Brain pericyte (primary cell): ENCODE measurements at regions not wholly inside any gene's neighbourhood (a gene's known extent, or its start where the extent isn't known, plus 50 kb on each side); places are given as distances from the start of the nearest gene placed in this dataset.
"Not testable (repeated sequence)": the region's sequence is repeated elsewhere in the genome, so short reads cannot be mapped to it uniquely, and the experiment has no call there.

Source experiments
- DNase-seq: peaks from one replicate; pipeline ENCODE4 v3.0.0-alpha.2; 2012; ENCODE audit warnings: low read depth, low spot score

DNA sequence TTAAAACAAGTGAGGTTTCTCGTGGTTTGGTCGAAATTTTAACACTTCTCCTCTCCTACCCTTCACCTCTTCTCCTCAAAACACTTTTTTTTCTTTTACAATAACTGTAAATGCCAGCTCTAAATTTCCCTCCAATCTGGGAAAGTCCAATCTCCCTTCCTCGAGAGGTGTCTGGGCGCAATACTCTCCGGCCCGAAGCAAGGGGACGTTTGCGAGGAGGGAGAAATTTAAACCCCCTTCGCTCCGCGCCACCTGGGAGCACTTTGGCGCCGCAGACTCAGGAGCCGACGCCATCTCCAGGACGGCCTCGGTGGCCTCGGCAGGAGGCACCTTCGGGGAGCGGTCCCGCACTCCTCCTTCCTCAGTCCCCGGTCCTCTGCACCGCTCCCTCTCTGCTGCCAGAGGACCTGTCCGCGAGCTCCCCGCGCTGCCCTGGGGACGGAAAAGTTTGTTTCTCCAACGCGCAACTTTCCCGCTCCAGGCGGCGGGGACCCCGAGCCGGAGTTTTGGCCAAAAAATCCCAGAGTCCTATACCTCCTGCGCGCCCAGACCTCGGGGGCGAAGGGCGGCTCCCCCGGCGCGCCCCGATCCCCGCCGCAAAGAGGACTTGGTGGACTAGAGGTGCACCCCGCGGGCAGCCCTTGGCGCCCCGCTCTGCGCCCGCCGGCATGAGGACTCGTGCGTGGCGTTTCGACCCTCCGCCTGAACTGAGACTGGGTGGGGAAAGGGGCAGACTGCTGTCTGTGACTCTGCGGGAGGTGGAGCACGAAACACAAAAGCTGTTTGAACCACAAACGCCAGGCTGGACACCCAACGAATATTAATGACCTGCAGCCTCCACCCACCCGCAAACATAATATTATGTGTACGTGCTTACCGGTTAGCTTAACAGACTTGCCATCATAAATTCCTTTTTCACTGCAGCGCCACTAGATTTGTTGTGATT is 95.2 kb upstream of the HMGA2 start:
- DNase-seq = no peak

DNA sequence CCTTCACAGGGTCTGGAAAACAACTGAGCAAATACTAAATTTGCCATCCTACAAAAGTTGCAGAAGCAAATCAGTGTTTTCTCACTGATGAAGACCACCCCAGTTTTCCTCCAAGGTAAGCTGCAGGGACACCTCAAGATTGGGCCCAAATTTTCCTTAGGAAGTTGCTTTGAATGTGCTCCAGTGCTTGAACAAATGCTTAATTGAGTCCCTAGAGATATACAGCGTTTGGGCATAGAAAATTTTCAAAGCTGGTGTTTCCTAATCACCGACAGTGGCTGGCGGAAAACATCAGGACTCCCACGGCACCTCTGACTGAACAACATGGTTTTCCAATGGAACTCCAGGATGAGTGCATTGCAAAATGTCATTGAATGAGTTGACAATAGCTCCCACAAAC is 92.5 kb upstream of the HMGA2 start:
- no peak for DNase-seq

DNA sequence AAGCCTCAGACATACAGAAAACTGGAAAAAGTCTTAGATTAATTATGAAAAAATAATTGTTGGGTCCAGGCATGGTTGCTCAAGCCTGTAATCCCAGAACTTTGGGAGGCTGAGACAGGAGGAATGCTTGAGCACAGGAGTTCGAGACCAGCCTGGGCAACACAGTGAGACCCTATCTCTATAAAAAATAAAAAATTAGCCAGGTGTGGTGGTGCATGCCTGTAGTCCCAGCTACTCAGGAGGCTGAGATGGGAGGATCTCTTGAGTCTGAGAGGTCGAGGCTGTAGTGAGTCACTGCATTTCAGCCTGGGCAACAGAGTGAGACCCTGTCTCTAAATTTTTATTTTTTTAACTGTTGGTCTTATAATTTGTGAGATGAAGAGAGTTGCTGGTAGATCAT is 90.6 kb upstream of the HMGA2 start:
- DNase-seq = not testable (repeated sequence)

DNA sequence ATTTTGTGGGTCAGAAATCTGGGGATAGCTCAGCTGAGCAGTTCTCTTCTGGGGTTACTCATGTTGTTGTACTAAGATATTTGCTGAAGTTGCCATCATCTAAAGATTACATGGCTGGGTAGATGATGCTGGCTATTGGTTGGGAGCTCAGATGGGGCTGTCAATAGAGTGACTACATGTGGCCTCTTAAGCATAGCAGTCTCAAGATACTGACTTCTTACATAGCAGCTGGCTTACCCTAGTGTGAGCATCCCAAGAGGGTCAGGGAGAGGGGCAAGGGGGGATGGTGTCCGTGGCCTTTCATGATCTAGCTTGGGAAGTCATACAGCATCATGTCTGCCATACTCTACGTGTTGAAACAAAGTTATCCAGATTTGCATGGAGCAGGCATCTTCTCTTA is 90.1 kb upstream of the HMGA2 start:
- DNase-seq = no peak

DNA sequence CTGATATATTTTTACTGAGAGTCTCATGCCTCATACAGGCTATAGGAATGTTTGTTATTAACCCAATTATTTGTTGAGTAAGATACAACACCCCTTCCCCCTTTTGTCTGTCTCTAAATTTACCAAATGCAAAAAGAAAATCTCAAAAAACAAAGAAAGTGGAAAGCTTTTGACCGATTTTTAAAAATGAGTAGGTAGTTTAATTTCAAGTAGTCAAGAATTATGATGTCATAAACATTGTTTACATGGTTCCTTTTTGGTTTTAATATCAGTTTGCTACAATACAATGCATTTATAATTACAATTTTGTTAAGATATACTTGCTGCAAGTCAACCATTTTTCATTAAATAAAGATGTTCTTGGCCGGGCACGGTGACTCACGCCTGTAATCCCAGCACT is 84.7 kb upstream of the HMGA2 start:
- DNase-seq = no peak

DNA sequence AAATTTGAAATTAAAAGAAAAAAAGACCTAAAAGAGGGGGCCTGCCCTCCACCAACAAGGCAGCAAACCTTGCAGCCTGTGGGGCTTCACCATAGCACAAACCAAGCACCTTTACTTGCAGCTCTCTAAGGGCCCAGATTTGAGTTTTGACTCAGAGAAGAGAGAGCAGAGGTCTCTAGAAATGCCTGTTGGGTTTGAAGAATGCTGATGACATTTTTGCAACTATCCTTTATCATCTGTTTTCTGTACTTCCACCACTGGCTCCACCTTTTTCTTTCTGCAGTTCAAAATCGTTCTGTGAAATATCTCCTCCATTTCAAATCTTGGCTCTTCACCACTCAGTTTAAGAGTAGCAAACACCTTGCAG is 83.8 kb upstream of the HMGA2 start:
- DNase-seq = no peak

DNA sequence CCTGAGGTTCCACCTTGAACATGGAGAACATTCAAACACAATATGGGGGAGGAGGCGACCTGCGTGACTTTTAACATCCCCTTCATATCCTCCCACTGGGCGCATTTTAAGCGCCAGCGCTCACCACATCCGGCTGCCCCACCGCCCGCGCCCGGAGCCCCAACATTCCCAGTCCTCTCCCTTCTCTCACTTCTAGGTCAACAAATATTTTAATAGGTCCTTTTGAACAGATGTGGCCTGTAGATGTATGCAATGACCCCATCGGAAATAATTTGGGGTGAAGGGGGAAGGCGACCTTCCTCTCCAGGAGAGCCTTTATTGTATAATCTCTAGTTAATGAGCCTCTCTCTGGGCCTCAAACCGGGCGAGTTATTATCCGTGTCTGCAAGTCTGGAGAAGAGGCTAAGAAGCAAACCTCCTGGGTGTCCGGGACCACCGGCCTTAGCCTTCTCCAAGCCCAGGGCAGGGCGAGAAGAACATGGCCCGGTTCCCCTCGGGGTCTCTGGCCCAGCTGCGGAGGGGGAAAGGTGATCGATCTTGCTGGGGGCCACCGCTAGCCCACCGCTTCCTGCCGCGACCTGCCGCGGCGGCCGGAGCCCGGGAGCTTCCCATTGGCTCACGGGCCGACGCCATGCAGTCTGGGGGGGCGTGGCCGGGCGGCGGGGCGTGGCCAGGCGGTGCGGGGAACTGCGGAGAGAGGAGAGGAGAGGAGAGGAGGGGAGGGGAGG is 83.2 kb upstream of the HMGA2 start:
- DNase-seq = peak; percentile 58

DNA sequence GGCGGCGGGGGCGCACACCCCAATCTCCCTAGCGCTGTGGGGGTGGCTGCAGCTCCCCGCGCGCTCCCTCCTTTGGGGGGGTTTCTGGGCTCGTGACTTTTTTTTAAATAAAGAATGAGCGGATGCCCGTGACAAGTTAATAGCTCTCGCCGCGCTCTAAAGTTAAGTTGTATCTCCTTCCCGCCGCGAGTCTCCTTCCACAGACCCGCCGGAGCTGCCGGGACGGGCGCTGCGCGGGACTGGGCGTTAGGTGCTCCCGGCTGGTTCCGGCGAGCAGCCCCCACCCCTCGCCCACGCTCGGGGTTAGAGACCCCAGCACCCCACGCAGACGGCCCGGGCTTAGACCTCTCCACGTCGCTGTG is 82.6 kb upstream of the HMGA2 start:
- no peak for DNase-seq

DNA sequence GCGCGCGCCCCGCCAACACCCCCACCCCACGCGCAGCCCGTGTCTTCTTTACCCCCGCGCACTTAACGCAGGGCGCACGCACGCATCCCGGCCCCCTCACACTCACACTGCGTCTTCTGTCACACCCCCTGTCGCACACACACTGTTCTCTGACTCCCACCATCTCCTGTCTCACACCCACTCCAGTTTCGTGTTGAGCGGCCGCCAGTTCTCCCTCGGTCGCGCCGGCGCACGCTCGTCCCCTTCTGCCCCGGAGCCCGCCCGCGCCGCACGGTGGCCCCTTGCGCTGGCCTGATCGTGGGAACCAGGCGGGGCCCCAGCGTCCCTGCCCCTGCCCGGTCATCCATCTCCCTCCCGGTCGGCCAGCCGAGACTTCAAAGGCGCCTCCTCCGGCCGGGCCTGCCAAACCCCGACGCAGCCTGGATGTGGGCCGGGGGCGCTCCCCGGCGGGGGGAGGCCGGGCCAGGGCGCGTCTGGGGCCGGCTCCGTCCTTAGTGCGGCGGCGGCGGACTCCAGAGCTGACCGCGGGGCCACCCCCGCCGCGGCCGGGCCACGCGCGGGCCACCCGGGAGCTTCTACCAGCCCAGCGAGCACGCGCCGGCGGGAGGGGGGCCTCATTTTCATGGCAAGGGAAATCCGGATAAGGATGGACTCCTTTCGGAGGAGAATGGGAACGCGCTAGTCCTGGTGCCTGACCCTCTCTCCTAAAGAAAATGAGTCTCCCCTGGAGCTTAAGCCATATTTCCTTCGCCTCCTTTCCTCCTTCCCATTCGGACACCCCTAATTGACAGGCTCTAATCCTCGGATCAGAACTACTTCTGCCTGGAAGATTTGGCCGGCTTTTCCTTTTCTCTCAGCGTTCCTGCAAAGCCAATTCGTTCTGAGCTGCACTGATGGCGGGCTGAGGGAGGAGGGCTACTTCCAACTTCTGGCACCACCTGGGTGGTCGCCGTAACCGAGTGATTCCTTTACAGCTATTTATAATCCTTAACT is 82.0 kb upstream of the HMGA2 start:
- no peak for DNase-seq

DNA sequence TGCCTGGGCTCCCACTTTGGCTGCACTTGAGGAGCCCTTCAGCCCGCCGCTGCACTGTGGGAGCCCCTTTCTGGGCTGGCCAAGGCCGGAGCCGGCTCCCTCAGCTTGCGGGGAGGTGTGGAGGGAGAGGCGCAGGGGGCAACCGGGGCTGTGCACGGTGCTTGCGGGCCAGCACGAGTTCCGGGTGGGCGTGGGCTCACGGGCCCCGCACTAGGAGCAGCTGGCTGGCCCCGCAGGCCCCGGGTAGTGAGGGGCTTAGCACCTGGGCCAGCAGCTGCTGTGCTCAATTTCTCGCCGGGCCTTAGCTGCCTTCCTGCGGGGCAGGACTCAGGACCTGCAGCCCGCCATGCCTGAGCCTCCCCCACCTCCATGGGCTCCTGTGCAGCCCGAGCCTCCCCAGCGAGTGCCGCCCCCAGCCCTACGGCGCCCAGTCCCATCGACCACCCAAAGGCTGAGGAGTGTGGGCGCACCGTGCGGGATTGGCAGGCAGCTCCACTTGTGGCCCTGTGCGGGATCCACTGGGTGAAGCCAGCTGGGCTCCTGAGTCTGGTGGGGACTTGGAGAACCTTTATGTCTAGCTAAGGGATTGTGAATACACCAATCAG is 79.9 kb upstream of the HMGA2 start:
- not testable (repeated sequence) for DNase-seq

DNA sequence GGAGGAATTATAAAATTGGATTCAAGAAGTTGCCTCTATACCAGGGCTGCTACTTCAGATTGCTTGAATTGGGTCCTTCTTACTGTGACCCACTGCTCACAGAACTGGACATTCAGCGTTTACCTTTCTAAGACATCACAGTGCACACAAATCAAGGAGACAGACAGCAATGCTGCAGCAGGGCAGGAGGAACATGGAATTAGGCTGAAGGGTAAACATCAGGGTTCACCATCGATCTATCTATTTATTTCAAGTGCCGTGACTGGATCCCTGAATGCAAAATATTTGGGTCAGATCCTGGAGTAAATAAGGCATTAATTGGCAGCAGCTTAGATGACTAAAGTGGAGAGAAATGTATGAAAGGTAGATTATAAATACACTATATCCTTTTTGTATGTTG is 76.9 kb upstream of the HMGA2 start:
- no peak for DNase-seq

DNA sequence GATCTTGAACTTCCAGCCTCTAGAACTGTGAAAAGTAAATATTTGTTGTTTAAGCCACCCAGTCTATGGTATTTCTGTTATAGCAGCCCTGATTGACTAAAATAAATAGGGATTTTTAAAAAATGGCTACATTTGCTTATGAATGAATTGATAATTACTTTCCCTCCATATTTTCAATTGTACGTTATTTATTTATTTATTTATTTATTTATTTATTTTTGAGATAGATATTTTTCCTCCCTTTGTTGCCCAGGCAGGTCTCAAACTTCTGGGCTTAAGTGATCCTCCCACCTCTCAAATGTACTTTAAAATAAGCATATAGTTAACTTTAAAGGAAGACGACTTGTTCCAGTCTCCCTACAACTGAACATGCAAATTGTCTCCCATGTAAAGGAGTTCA is 76.0 kb upstream of the HMGA2 start:
- no peak for DNase-seq

DNA sequence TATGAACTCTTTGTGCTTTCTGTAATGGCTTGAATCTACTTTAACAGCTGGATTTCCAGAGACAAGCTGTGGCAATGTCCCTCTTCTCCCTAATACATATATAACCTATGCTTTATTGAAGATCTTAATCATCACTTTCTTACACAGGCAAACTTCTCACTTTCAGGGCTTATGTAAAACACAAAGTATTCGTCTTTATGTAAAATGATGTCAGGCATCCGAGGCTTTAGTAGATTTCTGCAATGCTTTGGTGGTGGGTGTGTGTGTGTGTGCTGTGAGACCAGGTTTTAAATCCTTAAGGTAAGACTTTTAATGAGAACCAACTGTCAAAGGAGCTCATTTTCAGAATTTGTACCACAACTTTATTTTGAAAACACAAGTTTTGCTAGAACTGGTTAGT is 70.0 kb upstream of the HMGA2 start:
- no peak for DNase-seq

DNA sequence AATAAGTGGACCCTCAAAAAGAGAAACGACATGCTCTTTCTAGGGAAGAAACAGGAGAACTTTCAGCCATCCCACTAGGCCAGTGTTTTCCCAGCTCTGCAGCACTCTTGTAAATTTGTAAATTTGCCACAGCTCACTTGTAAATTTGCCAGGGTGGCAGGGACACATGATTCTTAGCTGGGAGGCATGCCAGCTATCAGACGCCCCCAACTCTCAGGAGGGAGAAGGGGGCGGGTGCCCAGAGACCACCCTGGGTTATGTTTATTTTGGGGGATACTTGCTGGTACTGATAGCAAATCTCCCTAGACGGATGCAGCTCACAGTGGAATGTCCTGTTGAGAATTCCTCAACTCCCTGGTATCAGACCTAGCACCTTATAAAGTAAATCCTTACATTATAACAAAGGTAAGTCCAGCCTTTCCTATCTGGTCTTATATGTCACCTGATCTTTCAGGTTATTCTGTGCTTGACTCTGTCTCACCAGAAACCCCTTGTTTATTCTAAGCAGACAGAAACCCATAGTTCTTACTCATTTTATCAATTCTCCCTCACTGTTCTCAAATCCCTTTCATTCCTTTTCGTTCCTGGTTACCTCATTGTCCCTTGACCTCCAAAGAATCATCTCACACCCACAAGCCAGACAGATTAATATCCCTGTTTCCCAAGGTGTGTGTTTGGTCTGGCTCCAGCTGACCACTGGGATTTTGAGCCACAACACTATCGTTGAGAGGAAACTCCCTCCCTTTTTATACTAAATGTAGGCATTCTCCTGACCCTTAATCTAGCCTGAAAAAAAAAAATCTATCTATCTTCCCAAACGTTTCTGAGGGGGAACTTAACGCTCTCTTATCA is 69.3 kb upstream of the HMGA2 start:
- no peak for DNase-seq

DNA sequence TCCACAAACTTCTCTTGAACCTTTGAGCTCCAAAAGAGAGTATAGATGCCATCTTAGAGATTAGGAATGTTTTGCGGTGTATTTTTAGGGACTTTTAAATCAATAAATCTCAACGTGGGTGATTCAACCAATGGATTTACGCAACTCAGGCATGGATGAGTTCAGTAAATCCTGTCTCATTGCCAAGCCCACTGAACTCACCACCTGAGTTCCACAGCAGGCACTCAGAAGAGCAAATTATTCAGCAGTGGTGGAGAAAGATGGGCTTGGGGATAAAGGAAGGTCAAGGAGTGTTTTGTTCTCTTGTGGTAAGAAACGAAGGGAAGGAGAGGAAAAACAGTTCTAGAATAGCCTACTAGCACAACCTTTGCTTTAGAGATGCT is 68.7 kb upstream of the HMGA2 start:
- no peak for DNase-seq

DNA sequence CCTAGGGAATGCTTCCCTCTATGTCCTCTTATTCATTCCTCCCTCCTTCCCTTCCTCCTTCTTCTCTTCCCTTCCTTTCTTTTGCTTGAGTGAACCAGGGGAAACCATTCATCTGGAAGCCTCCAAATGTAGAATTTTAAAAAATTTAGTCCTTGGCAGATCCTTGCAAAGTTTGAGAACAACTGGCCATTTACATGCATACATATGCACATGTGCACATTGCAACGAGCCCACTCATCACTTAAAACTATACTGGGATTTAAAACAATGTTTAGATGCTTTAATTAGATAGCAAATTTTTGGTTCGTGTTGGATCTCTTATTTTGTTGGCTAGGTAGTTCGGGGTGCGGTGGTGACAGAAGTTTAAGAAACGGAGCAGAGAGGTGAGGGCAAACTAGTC is 68.0 kb upstream of the HMGA2 start:
- DNase-seq = no peak

DNA sequence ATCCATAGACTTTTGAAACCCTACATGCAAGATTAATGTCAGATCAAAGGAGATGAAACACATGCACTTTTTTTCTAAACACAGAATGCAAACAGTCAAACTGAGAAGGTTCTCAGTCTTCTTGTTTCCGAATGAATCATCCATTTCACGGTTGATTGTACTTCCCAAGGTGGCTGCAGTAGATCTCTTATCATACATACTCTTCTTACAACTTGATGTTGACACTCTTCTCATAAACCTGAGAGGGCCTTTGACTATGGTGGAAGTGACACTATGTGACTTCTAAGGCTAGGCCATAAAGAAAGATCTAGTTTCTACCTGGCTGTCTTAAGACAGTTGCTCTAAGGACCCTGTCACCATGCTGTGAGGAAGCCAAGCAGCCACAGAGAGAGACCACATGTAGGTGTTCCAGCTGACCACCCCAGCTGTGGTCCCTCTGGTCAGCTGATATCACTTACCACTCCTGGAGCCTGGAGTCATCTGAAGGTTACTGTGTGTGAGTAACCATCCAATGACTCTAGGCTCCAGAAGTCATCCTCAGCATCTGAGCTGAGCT is 67.2 kb upstream of the HMGA2 start:
- no peak for DNase-seq

DNA sequence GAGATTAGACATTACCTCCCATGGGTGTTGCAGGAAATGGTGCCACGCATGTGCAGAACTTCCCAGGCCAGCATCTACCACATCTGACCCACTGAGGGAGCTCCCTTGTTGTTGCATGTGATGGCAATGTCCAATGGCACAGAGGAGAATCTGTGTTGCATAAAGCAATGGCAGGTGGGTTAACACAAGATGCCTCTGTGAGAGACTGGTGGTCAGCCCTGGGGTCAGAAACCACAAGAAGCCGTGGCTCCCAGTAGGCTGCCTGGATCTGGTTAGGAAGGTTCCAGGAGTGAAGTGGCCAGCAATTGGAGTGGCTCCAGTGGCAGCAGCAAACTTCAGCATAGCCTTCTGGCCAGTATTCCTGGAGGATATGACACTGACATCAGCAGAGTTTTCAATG is 65.9 kb upstream of the HMGA2 start:
- no peak for DNase-seq

DNA sequence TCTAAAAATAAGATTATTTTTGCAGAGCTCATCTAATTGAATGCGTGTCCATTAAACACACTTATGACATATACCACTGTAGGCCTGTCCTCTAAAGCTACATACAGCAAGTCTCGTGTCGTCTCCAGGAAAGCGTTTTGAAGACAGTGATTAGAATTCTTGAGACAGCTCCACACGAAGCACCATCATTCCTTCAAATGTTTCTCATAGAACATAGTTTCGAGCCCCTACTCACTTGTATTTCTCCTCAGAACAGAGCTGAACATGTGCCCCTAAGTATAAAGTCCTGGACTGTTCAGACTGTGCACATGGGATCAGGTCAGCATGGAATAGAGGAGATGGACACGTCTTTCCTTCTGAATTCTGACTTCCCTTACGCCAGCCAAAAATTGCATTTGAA is 64.5 kb upstream of the HMGA2 start:
- no peak for DNase-seq

DNA sequence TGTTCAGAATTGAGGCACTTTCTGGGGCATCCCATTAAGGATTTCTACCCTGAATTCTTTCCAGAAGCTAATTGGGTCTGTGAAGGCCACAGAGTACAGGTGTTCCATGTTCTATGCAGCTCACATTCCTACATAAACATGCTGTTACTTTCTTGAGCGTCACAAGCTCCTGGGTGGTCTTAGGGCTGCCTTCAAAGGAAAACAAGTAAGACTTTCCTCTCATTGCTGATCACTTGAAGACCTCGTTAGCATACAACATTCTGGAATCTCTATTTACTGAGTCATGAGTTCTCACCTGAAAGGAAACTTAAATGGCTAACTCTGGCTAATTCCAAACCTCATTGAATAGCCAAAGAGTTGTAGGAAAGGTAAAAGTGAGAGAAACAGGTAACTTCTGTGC is 63.0 kb upstream of the HMGA2 start:
- DNase-seq = no peak
